ENCODE measurements at regions not wholly inside any gene's neighbourhood (a gene's known extent, or its start where the extent isn't known, plus 50 kb on each side); places are given as distances from the start of the nearest gene placed in this dataset.
"Not testable (repeated sequence)": the region's sequence is repeated elsewhere in the genome, so short reads cannot be mapped to it uniquely, and the experiment has no call there.

GRCh38 chr4:116664198-116664597 is 421.2 kb downstream of the TRAM1L1 start:
- DNase-seq (ENCODE audit: low spot score): no peak

GRCh38 chr4:116639070-116639577 is 446.3 kb downstream of the TRAM1L1 start:
- DNase-seq (ENCODE audit: low spot score): no peak

GRCh38 chr4:116638592-116638991 is 446.8 kb downstream of the TRAM1L1 start:
- no peak for DNase-seq (ENCODE audit: low spot score)

GRCh38 chr4:116636917-116637316 is 448.5 kb downstream of the TRAM1L1 start:
- no peak for DNase-seq (ENCODE audit: low spot score)

GRCh38 chr4:116632269-116632668 is 453.1 kb downstream of the TRAM1L1 start:
- DNase-seq (ENCODE audit: low spot score): no peak

GRCh38 chr4:116628598-116628997 is 456.8 kb downstream of the TRAM1L1 start:
- DNase-seq (ENCODE audit: low spot score): no peak

- DNase-seq (ENCODE audit: low spot score): no peak
Measured at GRCh38 chr4:116627545-116627944, 457.8 kb downstream of the TRAM1L1 start.

- not testable (repeated sequence) for DNase-seq (ENCODE audit: low spot score)
Measured at GRCh38 chr4:116619508-116619907, 465.9 kb downstream of the TRAM1L1 start.

GRCh38 chr4:116618638-116619037 is 466.7 kb downstream of the TRAM1L1 start:
- DNase-seq (ENCODE audit: low spot score): no peak

- DNase-seq (ENCODE audit: low spot score): no peak
Measured at GRCh38 chr4:116603096-116603495, 482.3 kb downstream of the TRAM1L1 start.

GRCh38 chr4:116599859-116600258 is 485.5 kb downstream of the TRAM1L1 start:
- DNase-seq (ENCODE audit: low spot score): no peak

- DNase-seq (ENCODE audit: low spot score): no peak
Measured at GRCh38 chr4:116598980-116599789, 486.2 kb downstream of the TRAM1L1 start.

- DNase-seq (ENCODE audit: low spot score): no peak
Measured at GRCh38 chr4:116598155-116598979, 487.0 kb downstream of the TRAM1L1 start.

- no peak for DNase-seq (ENCODE audit: low spot score)
Measured at GRCh38 chr4:116590648-116591047, 494.7 kb downstream of the TRAM1L1 start.

GRCh38 chr4:116588783-116589182 is 496.6 kb downstream of the TRAM1L1 start:
- DNase-seq (ENCODE audit: low spot score): no peak

- no peak for DNase-seq (ENCODE audit: low spot score)
Measured at GRCh38 chr4:116585246-116585645, 500.1 kb downstream of the TRAM1L1 start.

GRCh38 chr4:116577321-116577720 is 508.1 kb downstream of the TRAM1L1 start:
- DNase-seq (ENCODE audit: low spot score): no peak

- DNase-seq (ENCODE audit: low spot score): no peak
Measured at GRCh38 chr4:116573540-116573939, 511.8 kb downstream of the TRAM1L1 start.

- no peak for DNase-seq (ENCODE audit: low spot score)
Measured at GRCh38 chr4:116561768-116562167, 523.6 kb downstream of the TRAM1L1 start.

- DNase-seq (ENCODE audit: low spot score): no peak
Measured at GRCh38 chr4:116551806-116552205, 533.6 kb downstream of the TRAM1L1 start.

GRCh38 chr4:116547632-116548031 is 537.7 kb downstream of the TRAM1L1 start:
- no peak for DNase-seq (ENCODE audit: low spot score)

GRCh38 chr4:116546759-116547158 is 538.6 kb downstream of the TRAM1L1 start:
- DNase-seq (ENCODE audit: low spot score): no peak

- DNase-seq (ENCODE audit: low spot score): no peak
Measured at GRCh38 chr4:116544946-116545345, 540.4 kb downstream of the TRAM1L1 start.
